ENCODE measurements at regions not wholly inside any gene's neighbourhood (a gene's known extent, or its start where the extent isn't known, plus 50 kb on each side); places are given as distances from the start of the nearest gene placed in this dataset.
A peak's percentile ranks its signal among the peaks of the same experiment; 100 is the strongest.

GRCh38 chr12:123075646-123076171 is 75.2 kb downstream of the PITPNM2 start:
- H3K9me3 ChIP-seq: no peaks in the 10 kb centered on the region
- TF ChIP-seq CTCF (IDR thresholded peaks at IDR 0.05; ENCODE audit: low read depth, low read length): peak; percentile 34
- no peaks in the 10 kb centered on the region for H3K27me3 ChIP-seq
- peaks cover 9% of the 10 kb centered on the region for H3K4me1 ChIP-seq
- H3K36me3 ChIP-seq: no peaks in the 10 kb centered on the region
- peak; percentile 64 for DNase-seq
- peak overlapping the region; percentile 37 for H3K4me3 ChIP-seq (ENCODE audit: low read depth, low read length)

GRCh38 chr12:123075087-123075645 is 75.7 kb downstream of the PITPNM2 start:
- Histone ChIP-seq H3K4me3 (ENCODE audit: low read depth, low read length) (no peak overlapping the region), H3K4me1 (peaks cover 9% of the 10 kb centered on the region), H3K27me3 (no peaks in the 10 kb centered on the region), H3K36me3 (no peaks in the 10 kb centered on the region), H3K9me3 (no peaks in the 10 kb centered on the region)
- no peak for TF ChIP-seq CTCF (IDR thresholded peaks at IDR 0.05; ENCODE audit: low read depth, low read length)
- no peak for DNase-seq

GRCh38 chr12:123073962-123074801 is 76.7 kb downstream of the PITPNM2 start:
- H3K27me3 ChIP-seq: no peaks in the 10 kb centered on the region

GRCh38 chr12:123073292-123073691 is 77.6 kb downstream of the PITPNM2 start:
- no peak overlapping the region for H3K4me3 ChIP-seq (ENCODE audit: low read depth, low read length)
- H3K36me3 ChIP-seq: no peaks in the 10 kb centered on the region
- peaks cover 9% of the 10 kb centered on the region for H3K4me1 ChIP-seq
- TF ChIP-seq CTCF (IDR thresholded peaks at IDR 0.05; ENCODE audit: low read depth, low read length): no peak
- DNase-seq: no peak
- no peaks in the 10 kb centered on the region for H3K27me3 ChIP-seq
- H3K9me3 ChIP-seq: no peaks in the 10 kb centered on the region

More at GRCh38 chr12:123073962-123074801, 76.7 kb downstream of the PITPNM2 start:
- H3K36me3 ChIP-seq: no peaks in the 10 kb centered on the region
- H3K9me3 ChIP-seq: no peaks in the 10 kb centered on the region
- TF ChIP-seq CTCF (IDR thresholded peaks at IDR 0.05; ENCODE audit: low read depth, low read length): no peak
- H3K4me3 ChIP-seq (ENCODE audit: low read depth, low read length): no peak overlapping the region
- peaks cover 9% of the 10 kb centered on the region for H3K4me1 ChIP-seq
- no peak for DNase-seq

- H3K27me3 ChIP-seq: no peaks in the 10 kb centered on the region
- H3K4me1 ChIP-seq: peaks cover 9% of the 10 kb centered on the region
- DNase-seq: no peak
- no peaks in the 10 kb centered on the region for H3K9me3 ChIP-seq
- no peak for TF ChIP-seq CTCF (IDR thresholded peaks at IDR 0.05; ENCODE audit: low read depth, low read length)
- H3K36me3 ChIP-seq: no peaks in the 10 kb centered on the region
- no peak overlapping the region for H3K4me3 ChIP-seq (ENCODE audit: low read depth, low read length)
Measured at GRCh38 chr12:123071857-123072256, 79.0 kb downstream of the PITPNM2 start.

Data from BE2C (cell line).